Choroid plexus epithelial cell (primary cell): ENCODE measurements at regions not wholly inside any gene's neighbourhood (a gene's known extent, or its start where the extent isn't known, plus 50 kb on each side); places are given as distances from the start of the nearest gene placed in this dataset.

Experiments
- DNase-seq: peaks from one replicate; pipeline ENCODE4 v3.0.0-alpha.2; 2010; ENCODE audit warnings: low read depth
- H3K4me3 ChIP-seq: 2 replicates; pipeline ENCODE4 v1.5.1; 2011; ENCODE audit warnings: low read depth, mild to moderate bottlenecking, control low read depth, low read length, moderate library complexity
- TF ChIP-seq, protein P1 (sequence below): conservative IDR thresholded peaks from 2 replicates; pipeline ENCODE4 v1.5.1; 2011; ENCODE audit warnings: low read depth, mild to moderate bottlenecking, control low read depth, inconsistent platforms, low read length, moderate library complexity

DNA sequence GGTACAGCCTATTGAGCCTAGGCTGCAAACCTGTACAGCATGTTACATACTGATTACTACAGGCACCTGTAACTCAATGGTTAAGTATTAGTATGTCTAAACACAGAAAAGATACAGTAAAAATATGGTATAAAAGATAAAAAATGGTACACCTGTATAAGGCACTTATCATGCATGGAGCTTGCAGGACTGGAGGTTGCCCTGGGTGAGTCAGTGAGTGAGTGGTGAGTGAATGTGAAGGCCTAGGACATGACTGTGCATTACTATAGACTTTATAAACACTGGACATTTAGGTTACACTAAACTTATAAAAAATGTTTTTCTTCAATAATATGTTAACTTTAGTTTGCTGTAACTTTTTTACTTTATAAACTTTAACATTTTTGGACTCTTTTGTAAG lies 171.3 kb downstream of the SLC28A3 start:
- TF ChIP-seq, protein P1, sequence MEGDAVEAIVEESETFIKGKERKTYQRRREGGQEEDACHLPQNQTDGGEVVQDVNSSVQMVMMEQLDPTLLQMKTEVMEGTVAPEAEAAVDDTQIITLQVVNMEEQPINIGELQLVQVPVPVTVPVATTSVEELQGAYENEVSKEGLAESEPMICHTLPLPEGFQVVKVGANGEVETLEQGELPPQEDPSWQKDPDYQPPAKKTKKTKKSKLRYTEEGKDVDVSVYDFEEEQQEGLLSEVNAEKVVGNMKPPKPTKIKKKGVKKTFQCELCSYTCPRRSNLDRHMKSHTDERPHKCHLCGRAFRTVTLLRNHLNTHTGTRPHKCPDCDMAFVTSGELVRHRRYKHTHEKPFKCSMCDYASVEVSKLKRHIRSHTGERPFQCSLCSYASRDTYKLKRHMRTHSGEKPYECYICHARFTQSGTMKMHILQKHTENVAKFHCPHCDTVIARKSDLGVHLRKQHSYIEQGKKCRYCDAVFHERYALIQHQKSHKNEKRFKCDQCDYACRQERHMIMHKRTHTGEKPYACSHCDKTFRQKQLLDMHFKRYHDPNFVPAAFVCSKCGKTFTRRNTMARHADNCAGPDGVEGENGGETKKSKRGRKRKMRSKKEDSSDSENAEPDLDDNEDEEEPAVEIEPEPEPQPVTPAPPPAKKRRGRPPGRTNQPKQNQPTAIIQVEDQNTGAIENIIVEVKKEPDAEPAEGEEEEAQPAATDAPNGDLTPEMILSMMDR: no peak
- DNase-seq: peak; percentile 40

DNA sequence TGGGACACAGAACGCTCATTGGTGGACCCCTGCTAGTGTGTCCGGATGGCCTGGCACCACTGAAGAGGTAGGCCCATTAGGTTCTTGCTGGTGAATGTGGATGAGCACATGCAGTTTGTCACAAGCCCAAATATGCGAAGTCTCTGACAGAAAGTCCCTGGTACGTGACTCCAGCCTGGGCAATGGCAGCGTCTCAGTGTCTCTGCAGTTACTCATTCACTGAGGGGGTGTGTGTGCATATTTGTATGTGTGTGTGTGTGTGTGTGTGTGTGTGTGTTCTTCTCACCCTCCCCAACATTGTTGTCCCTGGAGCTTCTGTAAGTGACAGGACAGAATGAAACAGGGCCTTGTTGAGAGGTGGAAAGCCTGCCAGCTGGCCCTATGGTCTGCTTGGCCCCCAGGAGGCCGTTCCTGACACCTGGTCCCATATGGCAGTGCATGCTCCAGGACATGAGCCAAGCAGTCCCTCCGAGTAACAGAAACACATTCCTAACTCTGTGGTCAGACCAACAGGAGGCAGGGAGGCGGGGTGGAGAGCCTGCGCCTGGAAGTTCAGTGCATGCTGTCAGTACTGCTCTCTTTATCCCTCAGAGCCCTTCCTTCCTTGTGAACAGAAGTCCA lies 169.9 kb downstream of the SLC28A3 start:
- peak; percentile 98 for DNase-seq
- no peak overlapping the region for H3K4me3 ChIP-seq
- TF ChIP-seq, protein P1: peak; percentile 33

More for the DNA sequence above, 171.3 kb downstream of the SLC28A3 start:
- no peak overlapping the region for H3K4me3 ChIP-seq

DNA sequence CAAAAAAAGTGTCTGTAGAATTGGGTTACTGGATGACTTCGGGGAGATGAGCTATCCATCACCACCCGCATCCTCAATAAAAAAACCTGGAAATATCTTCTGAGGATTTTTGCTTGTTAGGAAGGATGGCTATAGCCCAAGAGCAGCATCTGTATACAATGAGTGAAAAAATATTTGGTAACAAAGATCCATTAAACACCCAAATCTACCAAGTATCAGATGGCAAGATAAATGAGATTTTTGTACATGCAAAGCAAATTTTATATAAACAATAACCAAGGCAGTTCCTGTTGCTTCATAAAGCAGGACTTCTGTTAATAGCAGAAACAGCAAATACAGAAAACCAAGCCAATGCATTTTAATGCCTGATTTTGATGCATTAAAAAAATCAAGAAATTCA lies 166.6 kb downstream of the SLC28A3 start:
- H3K4me3 ChIP-seq: no peak overlapping the region
- no peak for DNase-seq
- TF ChIP-seq, protein P1: no peak

DNA sequence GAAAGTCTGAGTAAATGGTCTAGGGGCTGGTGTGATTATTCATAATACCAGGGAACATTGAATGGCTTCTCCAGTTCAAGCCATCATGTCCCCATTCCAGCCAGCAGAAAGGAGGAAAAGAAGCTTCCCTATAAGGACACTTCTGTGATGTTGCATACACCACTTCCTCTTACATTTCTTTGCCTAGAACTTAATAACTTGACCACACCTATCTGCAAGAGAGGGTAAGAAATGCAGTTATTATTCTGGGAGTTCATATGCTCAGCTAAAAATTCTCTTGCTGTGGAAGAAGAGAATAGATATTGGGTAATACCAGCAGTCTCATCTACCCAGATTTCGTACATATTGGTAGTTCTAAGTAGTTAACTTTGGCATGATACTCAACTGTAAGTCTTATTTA lies 166.1 kb downstream of the SLC28A3 start:
- no peak for DNase-seq
- H3K4me3 ChIP-seq: no peak overlapping the region
- TF ChIP-seq, protein P1: no peak

DNA sequence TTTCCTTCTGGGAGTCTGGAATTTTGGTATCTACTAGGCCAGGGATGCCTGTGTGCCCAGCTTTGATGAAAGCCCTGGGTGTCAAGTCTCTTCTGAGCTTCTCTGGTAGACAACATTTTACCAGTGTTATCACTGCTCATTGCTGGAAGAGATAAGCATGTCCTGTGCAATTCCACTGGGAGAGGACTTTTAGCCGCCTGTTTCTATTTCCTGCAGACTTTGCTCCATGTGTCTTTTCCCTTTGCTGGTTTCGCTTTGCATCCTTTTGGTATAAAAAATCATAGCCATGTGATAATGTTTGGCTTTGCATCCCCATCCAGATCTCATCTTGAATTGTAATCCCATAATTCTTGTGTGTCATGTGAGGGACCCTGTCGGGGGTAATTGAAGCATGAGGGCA lies 163.2 kb downstream of the SLC28A3 start:
- TF ChIP-seq, protein P1: no peak
- H3K4me3 ChIP-seq: no peak overlapping the region
- no peak for DNase-seq

DNA sequence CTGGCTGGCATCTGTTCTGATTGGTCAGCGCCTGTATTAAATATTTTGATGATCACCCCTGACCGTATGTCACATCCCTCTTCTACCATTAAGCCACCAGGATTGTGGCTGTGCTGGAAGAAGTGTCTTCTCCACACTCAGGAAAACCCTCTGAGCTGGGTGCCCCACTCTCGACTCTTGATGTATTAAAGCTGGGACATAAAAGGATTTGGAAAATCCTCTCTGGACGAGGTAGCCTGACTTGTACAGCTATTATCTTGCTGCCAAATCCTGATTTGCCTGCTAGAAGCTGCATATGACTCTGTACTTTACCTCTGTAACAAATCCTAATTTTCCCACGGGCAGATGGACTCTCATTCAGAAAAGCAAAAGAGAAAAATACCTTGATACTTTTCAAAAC lies 161.0 kb downstream of the SLC28A3 start:
- TF ChIP-seq, protein P1: no peak
- no peak for DNase-seq
- H3K4me3 ChIP-seq: no peak overlapping the region

DNA sequence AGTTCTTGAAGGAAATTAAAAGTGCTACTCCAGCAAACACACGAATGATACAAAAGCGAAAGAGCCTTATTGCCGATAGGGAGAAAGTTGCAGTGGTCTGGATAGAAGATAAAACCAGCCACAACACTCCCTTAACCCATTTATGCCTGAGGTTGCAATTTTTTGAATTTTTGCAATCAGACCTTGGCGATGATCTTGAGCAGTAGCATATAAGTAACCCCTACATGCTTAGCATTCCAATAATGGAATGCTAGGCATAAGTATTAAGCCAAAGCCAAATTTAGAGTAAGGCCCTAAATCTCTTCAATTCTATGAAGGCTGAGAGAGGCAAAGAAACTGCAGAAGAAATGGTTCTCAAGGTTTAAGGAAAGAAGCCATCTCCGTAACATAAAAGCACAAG lies 153.5 kb downstream of the SLC28A3 start:
- H3K4me3 ChIP-seq: no peak overlapping the region
- DNase-seq: peak; percentile 20
- TF ChIP-seq, protein P1: no peak
